ENCODE measurements at regions not wholly inside any gene's neighbourhood (a gene's known extent, or its start where the extent isn't known, plus 50 kb on each side); places are given as distances from the start of the nearest gene placed in this dataset.

GRCh38 chr7:142539901-142540300 lies 209.4 kb upstream of the PRSS1 start:
- TF ChIP-seq CTCF (conservative IDR thresholded peaks at IDR 0.05 in 1 of 2, IDR thresholded peaks at IDR 0.05 in 1 of 2; ENCODE audit: low read depth in 1 of 2, low read length in 2 of 2) (no peak), EZH2 (IDR thresholded peaks at IDR 0.05; ENCODE audit: low read length, missing control alignments) (no peak)
